Thyroid gland (tissue), 4 donors: ENCODE measurements at regions not wholly inside any gene's neighbourhood (a gene's known extent, or its start where the extent isn't known, plus 50 kb on each side); places are given as distances from the start of the nearest gene placed in this dataset.

ENCODE experiments used
- POLR2A ChIP-seq, 2 donors: fragments of 450-650 bp; IDR thresholded peaks; one replicate each; pipeline ENCODE4 v1.6.1; 2017; ENCODE audit warnings: antibody characterized with exemption in 2 of 2, mild to moderate bottlenecking in 2 of 2, moderate library complexity in 1 of 2
- TF ChIP-seq, protein P1 (sequence below), 6 experiments: fragments of 200-600 bp in 3 of 6; fragments of 450-650 bp in 3 of 6; sonication (generic) in 3 of 6; IDR thresholded peaks; one replicate each; pipeline ENCODE4 v1.5.1; 2016 to 2019; ENCODE audit warnings: antibody characterized with exemption in 6 of 6, mild to moderate bottlenecking in 2 of 6, inconsistent platforms in 1 of 6, moderate library complexity in 1 of 6

DNA sequence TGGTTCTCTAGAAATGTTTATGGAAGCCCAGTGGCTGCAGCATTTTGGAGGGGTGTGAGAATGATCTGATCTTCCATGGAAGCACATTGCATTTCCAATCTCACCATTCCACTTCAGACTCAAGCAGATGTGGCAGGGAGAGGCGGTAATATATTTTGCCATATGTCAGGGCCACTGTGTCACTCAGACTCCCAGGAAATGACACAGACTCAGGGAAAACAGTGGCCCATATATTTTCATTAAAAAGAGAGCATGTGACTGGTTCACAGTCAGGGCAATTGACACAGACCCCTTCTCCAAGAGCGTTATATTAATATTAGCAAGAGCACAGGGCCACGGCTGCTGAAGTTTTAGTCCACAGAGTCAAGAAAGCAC lies 149.3 kb upstream of the NRP1 start:
- TF ChIP-seq, protein P1, sequence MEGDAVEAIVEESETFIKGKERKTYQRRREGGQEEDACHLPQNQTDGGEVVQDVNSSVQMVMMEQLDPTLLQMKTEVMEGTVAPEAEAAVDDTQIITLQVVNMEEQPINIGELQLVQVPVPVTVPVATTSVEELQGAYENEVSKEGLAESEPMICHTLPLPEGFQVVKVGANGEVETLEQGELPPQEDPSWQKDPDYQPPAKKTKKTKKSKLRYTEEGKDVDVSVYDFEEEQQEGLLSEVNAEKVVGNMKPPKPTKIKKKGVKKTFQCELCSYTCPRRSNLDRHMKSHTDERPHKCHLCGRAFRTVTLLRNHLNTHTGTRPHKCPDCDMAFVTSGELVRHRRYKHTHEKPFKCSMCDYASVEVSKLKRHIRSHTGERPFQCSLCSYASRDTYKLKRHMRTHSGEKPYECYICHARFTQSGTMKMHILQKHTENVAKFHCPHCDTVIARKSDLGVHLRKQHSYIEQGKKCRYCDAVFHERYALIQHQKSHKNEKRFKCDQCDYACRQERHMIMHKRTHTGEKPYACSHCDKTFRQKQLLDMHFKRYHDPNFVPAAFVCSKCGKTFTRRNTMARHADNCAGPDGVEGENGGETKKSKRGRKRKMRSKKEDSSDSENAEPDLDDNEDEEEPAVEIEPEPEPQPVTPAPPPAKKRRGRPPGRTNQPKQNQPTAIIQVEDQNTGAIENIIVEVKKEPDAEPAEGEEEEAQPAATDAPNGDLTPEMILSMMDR (IDR thresholded peaks at IDR 0.05) = no peak
- TF ChIP-seq POLR2A (IDR thresholded peaks at IDR 0.05) = no peak
